ENCODE measurements at regions not wholly inside any gene's neighbourhood (a gene's known extent, or its start where the extent isn't known, plus 50 kb on each side); places are given as distances from the start of the nearest gene placed in this dataset.

DNA sequence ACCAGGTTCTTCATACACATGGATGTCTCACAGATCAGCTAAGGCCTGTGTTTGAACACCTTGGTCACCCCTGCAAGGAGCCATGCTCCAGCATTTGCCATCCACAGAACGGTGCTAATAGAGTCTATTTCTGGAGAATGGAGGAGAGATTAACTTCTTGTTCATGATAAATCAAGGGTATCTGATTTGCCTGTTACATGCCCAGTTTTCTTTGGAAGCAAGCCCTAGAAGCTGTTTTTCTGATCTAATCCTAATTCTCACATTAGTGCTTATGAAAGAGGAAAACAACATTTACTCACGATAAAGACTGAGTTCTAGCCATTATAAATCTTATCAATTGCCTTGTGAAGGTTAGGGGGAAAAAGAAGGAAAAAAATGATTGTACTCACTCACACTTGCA lies 119.6 kb upstream of the DTNA start:
- TF ChIP-seq, protein P1, sequence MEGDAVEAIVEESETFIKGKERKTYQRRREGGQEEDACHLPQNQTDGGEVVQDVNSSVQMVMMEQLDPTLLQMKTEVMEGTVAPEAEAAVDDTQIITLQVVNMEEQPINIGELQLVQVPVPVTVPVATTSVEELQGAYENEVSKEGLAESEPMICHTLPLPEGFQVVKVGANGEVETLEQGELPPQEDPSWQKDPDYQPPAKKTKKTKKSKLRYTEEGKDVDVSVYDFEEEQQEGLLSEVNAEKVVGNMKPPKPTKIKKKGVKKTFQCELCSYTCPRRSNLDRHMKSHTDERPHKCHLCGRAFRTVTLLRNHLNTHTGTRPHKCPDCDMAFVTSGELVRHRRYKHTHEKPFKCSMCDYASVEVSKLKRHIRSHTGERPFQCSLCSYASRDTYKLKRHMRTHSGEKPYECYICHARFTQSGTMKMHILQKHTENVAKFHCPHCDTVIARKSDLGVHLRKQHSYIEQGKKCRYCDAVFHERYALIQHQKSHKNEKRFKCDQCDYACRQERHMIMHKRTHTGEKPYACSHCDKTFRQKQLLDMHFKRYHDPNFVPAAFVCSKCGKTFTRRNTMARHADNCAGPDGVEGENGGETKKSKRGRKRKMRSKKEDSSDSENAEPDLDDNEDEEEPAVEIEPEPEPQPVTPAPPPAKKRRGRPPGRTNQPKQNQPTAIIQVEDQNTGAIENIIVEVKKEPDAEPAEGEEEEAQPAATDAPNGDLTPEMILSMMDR (IDR thresholded peaks at IDR 0.05; ENCODE audit: borderline replicate concordance), result no peak
- Histone ChIP-seq H3K27ac (replicated peaks) (peak overlapping the region; percentile 84), H3K9me3 (replicated peaks) (peaks cover 6% of the 10 kb centered on the region), H3K4me1 (peaks cover 42% of the 10 kb centered on the region), H3K4me3 (no peak overlapping the region), H3K27me3 (ENCODE audit: low read depth) (no peaks in the 10 kb centered on the region), H3K36me3 (no peaks in the 10 kb centered on the region)
- DNase-seq, result no peak
- intact Hi-C loops (cut with micrococcal nuclease), result no loop called here

- Histone ChIP-seq H3K4me1 (peaks cover 55% of the 10 kb centered on the region), H3K4me3 (peak overlapping the region; percentile 64), H3K27me3 (ENCODE audit: low read depth) (no peaks in the 10 kb centered on the region), H3K36me3 (no peaks in the 10 kb centered on the region), H3K27ac (replicated peaks) (peak overlapping the region; percentile 84), H3K9me3 (replicated peaks) (no peaks in the 10 kb centered on the region)
- TF ChIP-seq, protein P1 (IDR thresholded peaks at IDR 0.05; ENCODE audit: borderline replicate concordance), result no peak
- intact Hi-C loops (cut with micrococcal nuclease), result no loop called here
- DNase-seq, result no peak
Measured at GRCh38 chr18:34591920-34592444, 118.1 kb upstream of the DTNA start.

GRCh38 chr18:34592481-34592880 lies 117.6 kb upstream of the DTNA start:
- peak overlapping the region; percentile 84 for H3K27ac ChIP-seq (replicated peaks)
- no peaks in the 10 kb centered on the region for H3K9me3 ChIP-seq (replicated peaks)
- DNase-seq, result no peak
- intact Hi-C loops (cut with micrococcal nuclease), result no loop called here
- H3K4me3 ChIP-seq, result peak overlapping the region; percentile 64
- peaks cover 60% of the 10 kb centered on the region for H3K4me1 ChIP-seq
- TF ChIP-seq, protein P1 (IDR thresholded peaks at IDR 0.05; ENCODE audit: borderline replicate concordance), result no peak
- H3K27me3 ChIP-seq (ENCODE audit: low read depth), result no peaks in the 10 kb centered on the region
- H3K36me3 ChIP-seq, result no peaks in the 10 kb centered on the region

GRCh38 chr18:34592961-34593382 lies 117.1 kb upstream of the DTNA start:
- peaks cover 65% of the 10 kb centered on the region for H3K4me1 ChIP-seq
- H3K4me3 ChIP-seq, result peak overlapping the region; percentile 64
- no peaks in the 10 kb centered on the region for H3K36me3 ChIP-seq
- peak; percentile 53 for DNase-seq
- no peaks in the 10 kb centered on the region for H3K9me3 ChIP-seq (replicated peaks)
- no peaks in the 10 kb centered on the region for H3K27me3 ChIP-seq (ENCODE audit: low read depth)
- peak overlapping the region; percentile 84 for H3K27ac ChIP-seq (replicated peaks)
- intact Hi-C loops (cut with micrococcal nuclease), result no loop called here
- TF ChIP-seq, protein P1 (IDR thresholded peaks at IDR 0.05; ENCODE audit: borderline replicate concordance), result no peak

- H3K36me3 ChIP-seq, result no peaks in the 10 kb centered on the region
- no peaks in the 10 kb centered on the region for H3K9me3 ChIP-seq (replicated peaks)
- intact Hi-C loops (cut with micrococcal nuclease), result no loop called here
- H3K27me3 ChIP-seq (ENCODE audit: low read depth), result no peaks in the 10 kb centered on the region
- DNase-seq, result no peak
- H3K4me3 ChIP-seq, result peak overlapping the region; percentile 64
- TF ChIP-seq, protein P1 (IDR thresholded peaks at IDR 0.05; ENCODE audit: borderline replicate concordance), result no peak
- peaks cover 69% of the 10 kb centered on the region for H3K4me1 ChIP-seq
- H3K27ac ChIP-seq (replicated peaks), result peak overlapping the region; percentile 84
Measured at GRCh38 chr18:34594266-34594665, 115.8 kb upstream of the DTNA start.
